ENCODE measurements at regions not wholly inside any gene's neighbourhood (a gene's known extent, or its start where the extent isn't known, plus 50 kb on each side); places are given as distances from the start of the nearest gene placed in this dataset.
A peak's percentile ranks its signal among the peaks of the same experiment; 100 is the strongest.

DNA sequence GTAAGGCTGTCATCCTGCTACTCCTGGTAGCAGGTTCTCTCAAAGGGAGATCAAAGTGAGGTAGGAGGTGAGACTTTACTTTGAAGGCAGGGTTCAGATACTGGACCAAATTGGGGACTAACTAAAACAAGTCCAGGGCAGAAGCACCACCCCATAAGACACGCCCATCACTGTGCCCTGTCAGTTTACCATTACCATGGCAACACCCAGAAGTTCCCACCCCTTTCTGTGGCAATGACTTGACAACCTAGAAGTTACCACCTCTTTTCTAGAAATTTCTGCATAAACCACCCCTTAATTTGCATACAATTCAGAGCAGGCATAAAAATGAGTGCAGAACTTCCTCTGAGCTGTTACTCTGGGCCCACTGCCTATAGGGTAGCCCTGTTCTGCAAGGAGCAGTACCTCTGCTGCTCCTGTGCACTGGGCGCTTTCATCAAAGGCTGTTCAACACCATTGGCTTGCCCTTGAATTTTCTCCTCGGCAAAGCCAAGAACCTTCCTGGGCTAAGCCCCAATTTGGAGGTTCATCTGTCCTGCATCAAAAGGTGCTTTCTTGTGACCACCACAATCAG is 64.8 kb upstream of the MAX start:
- ATAC-seq (ENCODE audit: low read depth): no peak
- Histone ChIP-seq H4K91ac (ENCODE audit: insufficient read depth, low read depth, low read length) (no peak overlapping the region), H3K18ac (ENCODE audit: low read depth, low read length) (no peak overlapping the region), H3K4me2 (ENCODE audit: low read depth, low read length) (no peak overlapping the region), H3K4ac (ENCODE audit: low read depth, low read length) (no peak overlapping the region), H2AK5ac (ENCODE audit: low read depth, low read length) (no peak overlapping the region), H3K9me3 (ENCODE audit: control insufficient read depth, insufficient read depth, low read length) (no peaks in the 10 kb centered on the region), H2BK120ac (ENCODE audit: low read depth, low read length) (no peak overlapping the region), H3K56ac (ENCODE audit: extremely low read depth, insufficient read depth, low read length) (no peak overlapping the region), H3K4me3 (ENCODE audit: insufficient read depth, low read depth, low read length) (no peak overlapping the region), H4K20me1 (ENCODE audit: insufficient read depth, low read length) (no peaks in the 10 kb centered on the region), H2AK9ac (replicated peaks; ENCODE audit: low read depth, low read length, poor library complexity) (no peak overlapping the region), H2BK5ac (ENCODE audit: low read depth, low read length, poor library complexity, severe bottlenecking) (no peak overlapping the region), H2AFZ (replicated peaks; ENCODE audit: low read length, poor library complexity) (peak overlapping the region; percentile 26), H2BK20ac (ENCODE audit: low read depth, low read length) (no peak overlapping the region), H4K5ac (ENCODE audit: low read depth, low read length) (no peak overlapping the region), H2BK15ac (ENCODE audit: low read depth, low read length) (no peak overlapping the region), H3K27ac (ENCODE audit: insufficient read depth, low read length) (no peak overlapping the region), H3K9me1 (ENCODE audit: insufficient read depth, low read length) (peaks cover 8% of the 10 kb centered on the region; the same call in 1 of the 2 replicates), H3K27me3 (ENCODE audit: control insufficient read depth, insufficient read depth, low read length) (no peaks in the 10 kb centered on the region), H3K36me3 (ENCODE audit: control insufficient read depth, insufficient read depth, low read length) (no peaks in the 10 kb centered on the region), H4K8ac (ENCODE audit: low read depth in 2 of 2, low read length in 2 of 2) (no peak overlapping the region), H3K4me1 (ENCODE audit: control insufficient read depth, insufficient read depth, low read length) (peaks cover 11% of the 10 kb centered on the region), H3K23ac (ENCODE audit: low read depth, low read length) (no peak overlapping the region), H3K14ac (replicated peaks; ENCODE audit: low read depth, low read length) (no peak overlapping the region), H3K79me1 (ENCODE audit: low read depth in 1 of 2, low read length in 2 of 2) (no peaks in the 10 kb centered on the region), H3K9ac (ENCODE audit: low read depth, low read length) (no peak overlapping the region)
- POLR2A ChIA-PET (ENCODE audit: unreplicated experiment): no interaction called here
- CTCF ChIA-PET: no interaction called here
- DNase-seq: no peak
- TF ChIP-seq MXI1 (IDR thresholded peaks at IDR 0.05; ENCODE audit: borderline replicate concordance, low read depth, low read length): no peak
- no peak for TF ChIP-seq RFX5 (IDR thresholded peaks at IDR 0.05; ENCODE audit: low read depth, low read length)
- TF ChIP-seq POLR2A (IDR thresholded peaks at IDR 0.05; ENCODE audit: low read depth, low read length): no peak
- TF ChIP-seq, protein P1, sequence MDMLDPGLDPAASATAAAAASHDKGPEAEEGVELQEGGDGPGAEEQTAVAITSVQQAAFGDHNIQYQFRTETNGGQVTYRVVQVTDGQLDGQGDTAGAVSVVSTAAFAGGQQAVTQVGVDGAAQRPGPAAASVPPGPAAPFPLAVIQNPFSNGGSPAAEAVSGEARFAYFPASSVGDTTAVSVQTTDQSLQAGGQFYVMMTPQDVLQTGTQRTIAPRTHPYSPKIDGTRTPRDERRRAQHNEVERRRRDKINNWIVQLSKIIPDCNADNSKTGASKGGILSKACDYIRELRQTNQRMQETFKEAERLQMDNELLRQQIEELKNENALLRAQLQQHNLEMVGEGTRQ (IDR thresholded peaks at IDR 0.05; ENCODE audit: low read depth, low read length): no peak
- no peak for TF ChIP-seq MAZ (IDR thresholded peaks at IDR 0.05; ENCODE audit: borderline replicate concordance, low read depth, low read length)
- TF ChIP-seq NFE2L2 (IDR thresholded peaks at IDR 0.05; ENCODE audit: low read depth, low read length): no peak
- no peak for TF ChIP-seq RCOR1 (IDR thresholded peaks at IDR 0.05; ENCODE audit: insufficient replicate concordance, low read length)
- TF ChIP-seq, protein P2, sequence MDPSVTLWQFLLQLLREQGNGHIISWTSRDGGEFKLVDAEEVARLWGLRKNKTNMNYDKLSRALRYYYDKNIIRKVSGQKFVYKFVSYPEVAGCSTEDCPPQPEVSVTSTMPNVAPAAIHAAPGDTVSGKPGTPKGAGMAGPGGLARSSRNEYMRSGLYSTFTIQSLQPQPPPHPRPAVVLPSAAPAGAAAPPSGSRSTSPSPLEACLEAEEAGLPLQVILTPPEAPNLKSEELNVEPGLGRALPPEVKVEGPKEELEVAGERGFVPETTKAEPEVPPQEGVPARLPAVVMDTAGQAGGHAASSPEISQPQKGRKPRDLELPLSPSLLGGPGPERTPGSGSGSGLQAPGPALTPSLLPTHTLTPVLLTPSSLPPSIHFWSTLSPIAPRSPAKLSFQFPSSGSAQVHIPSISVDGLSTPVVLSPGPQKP (IDR thresholded peaks at IDR 0.05; ENCODE audit: borderline replicate concordance, low read depth, low read length): no peak
- TF ChIP-seq SMC3 (IDR thresholded peaks at IDR 0.05; ENCODE audit: low read depth, low read length): no peak
- no peak for TF ChIP-seq CEBPB (IDR thresholded peaks at IDR 0.05; ENCODE audit: low read depth, low read length)
- no peak for TF ChIP-seq CHD1 (IDR thresholded peaks at IDR 0.05; ENCODE audit: low read depth, low read length)
- TF ChIP-seq BHLHE40 (IDR thresholded peaks at IDR 0.05; ENCODE audit: low read depth, low read length): no peak
- in situ Hi-C loops (cut with MboI; ENCODE audit: low sequenced_read_pairs) (loop anchor here (5.0 to 25.0 kb wide), 4 partner anchors 245 to 895 kb away; partner anchors contain the start of gene FUT8), dilution Hi-C loops (cut with HindIII; ENCODE audit: low sequenced_read_pairs, unreplicated experiment) (no loop called here), intact Hi-C loops (cut with micrococcal nuclease) (loop anchor here (10.0 kb wide), 1 partner anchor 1338 kb away; the partner anchor contains the start of gene GPHN)
- 92% methylated on average over 2 of the region's 3 CpGs; no CpG with 5 or more reads in 1 of the 2 experiments for WGBS, 2 experiments (ENCODE audit: extremely low coverage in 2 of 2, insufficient read length in 1 of 2)
- no TSS peak for BruUV-seq (replicated peaks)

Data from IMR-90 (cell line).